ENCODE measurements at regions not wholly inside any gene's neighbourhood (a gene's known extent, or its start where the extent isn't known, plus 50 kb on each side); places are given as distances from the start of the nearest gene placed in this dataset.
"Not testable (repeated sequence)": the region's sequence is repeated elsewhere in the genome, so short reads cannot be mapped to it uniquely, and the experiment has no call there.

DNA sequence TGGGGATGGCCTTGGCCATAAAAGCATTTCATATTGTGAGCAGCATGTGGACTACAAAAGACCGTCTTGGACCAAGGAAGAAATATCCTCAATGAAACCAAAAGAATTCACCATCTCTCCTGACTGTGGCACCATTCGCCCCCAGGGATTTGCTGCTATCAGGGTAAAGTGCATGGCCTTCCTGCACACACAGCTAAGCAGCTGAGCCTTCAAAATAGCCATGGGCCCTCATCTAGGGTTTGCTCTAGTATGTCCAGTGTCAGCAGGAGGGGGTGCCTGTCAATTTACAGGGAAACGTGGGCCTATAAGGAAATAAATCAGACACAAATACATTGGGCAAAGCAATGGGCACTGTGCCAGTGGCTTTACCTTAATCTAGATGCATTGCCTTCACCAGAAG, 296.6 kb upstream of the NBPF12 start:
- intact Hi-C loops (cut with DNase I; ENCODE audit: low total_unique reads); H3K4me3 ChIP-seq; DNase-seq; H3K27me3 ChIP-seq; H3K27ac ChIP-seq; H3K4me1 ChIP-seq; H3K36me3 ChIP-seq; H3K9me3 ChIP-seq: not testable (repeated sequence)

DNA sequence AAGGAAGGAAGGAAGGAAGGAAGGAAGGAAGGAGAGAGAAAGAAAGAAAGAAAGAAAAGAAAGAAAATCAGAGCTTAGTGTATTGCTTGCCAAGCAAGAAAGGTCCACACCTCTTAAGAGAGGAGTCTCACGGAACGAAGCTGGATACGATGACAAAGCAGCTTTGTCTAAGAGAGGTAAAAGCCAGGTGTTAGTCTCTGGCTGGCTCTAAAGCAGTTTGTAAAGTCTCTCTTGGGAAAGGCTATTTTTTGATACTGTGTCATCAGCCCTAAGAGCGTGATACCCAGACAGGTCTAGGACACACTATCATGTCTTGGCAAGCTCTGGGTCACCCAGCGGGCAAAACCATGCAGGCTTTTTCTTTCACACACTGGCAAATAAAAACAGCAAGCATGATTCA, 297.5 kb upstream of the NBPF12 start:
- H3K27me3 ChIP-seq; H3K27ac ChIP-seq; H3K4me1 ChIP-seq; intact Hi-C loops (cut with DNase I; ENCODE audit: low total_unique reads); H3K36me3 ChIP-seq; DNase-seq; H3K9me3 ChIP-seq; H3K4me3 ChIP-seq: not testable (repeated sequence)

DNA sequence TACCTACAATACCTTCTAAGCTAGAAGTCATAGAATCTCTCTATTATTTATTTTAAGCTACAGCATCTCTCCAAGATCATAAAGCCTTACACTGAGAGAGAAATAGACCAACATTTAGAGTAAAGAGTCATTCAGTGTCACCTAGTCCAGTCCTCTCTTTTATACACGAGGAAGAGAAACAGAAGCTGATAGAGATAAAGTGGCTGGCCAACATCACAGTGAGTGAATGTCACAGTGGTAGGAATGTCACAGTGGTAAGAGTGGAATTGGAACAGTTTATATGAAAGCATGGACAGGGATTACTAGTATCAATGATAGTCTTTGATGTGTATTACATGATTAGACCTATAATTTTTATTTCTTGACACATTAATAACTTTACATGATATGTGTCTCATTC, 307.8 kb upstream of the NBPF12 start:
- H3K27me3 ChIP-seq; H3K4me3 ChIP-seq; H3K36me3 ChIP-seq; DNase-seq; H3K9me3 ChIP-seq; H3K4me1 ChIP-seq; intact Hi-C loops (cut with DNase I; ENCODE audit: low total_unique reads); H3K27ac ChIP-seq: not testable (repeated sequence)

DNA sequence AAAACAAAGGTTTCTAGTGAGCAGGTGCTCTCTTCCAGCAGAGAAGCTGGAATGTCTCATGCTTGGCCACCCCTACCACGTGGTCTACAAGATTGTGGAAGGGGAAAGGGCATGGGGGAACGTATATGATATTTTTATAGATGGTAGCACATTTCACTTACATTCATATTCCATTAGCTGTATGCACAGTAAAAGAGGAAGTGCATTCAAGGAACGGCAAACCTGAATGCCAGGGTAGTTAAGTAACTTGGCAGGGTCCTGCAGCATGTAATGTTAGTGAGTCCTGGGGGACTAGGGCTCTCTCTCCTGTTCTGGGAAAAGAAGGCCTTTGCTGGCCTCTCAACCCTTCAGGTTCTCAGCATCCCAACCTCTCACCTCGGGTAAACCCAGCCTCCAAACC, 319.5 kb upstream of the NBPF12 start:
- intact Hi-C loops (cut with DNase I; ENCODE audit: low total_unique reads); H3K4me1 ChIP-seq; H3K36me3 ChIP-seq; H3K27me3 ChIP-seq; H3K9me3 ChIP-seq; H3K27ac ChIP-seq; H3K4me3 ChIP-seq; DNase-seq: not testable (repeated sequence)

DNA sequence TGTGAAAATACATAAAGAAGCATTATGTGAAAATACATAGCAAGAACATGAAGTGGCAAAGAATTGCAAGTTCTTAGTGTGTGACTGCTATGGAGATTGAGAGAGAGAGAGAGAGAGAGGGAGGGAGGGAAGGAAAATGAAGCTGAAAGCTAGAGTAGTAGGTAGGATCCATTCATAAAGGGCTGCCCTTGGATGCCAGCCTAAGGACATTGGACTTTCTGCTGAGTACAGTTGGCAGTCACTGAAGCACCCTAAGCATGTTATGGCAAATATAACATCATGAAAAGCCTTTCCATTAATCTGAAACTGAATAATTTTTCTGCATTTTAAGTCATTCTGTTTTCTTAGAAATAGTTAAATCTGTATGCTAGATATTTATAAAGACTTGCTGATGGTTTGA, 333.4 kb upstream of the NBPF12 start:
- H3K27me3 ChIP-seq; H3K4me1 ChIP-seq; H3K4me3 ChIP-seq; intact Hi-C loops (cut with DNase I; ENCODE audit: low total_unique reads); H3K36me3 ChIP-seq; H3K27ac ChIP-seq; H3K9me3 ChIP-seq; DNase-seq: not testable (repeated sequence)

DNA sequence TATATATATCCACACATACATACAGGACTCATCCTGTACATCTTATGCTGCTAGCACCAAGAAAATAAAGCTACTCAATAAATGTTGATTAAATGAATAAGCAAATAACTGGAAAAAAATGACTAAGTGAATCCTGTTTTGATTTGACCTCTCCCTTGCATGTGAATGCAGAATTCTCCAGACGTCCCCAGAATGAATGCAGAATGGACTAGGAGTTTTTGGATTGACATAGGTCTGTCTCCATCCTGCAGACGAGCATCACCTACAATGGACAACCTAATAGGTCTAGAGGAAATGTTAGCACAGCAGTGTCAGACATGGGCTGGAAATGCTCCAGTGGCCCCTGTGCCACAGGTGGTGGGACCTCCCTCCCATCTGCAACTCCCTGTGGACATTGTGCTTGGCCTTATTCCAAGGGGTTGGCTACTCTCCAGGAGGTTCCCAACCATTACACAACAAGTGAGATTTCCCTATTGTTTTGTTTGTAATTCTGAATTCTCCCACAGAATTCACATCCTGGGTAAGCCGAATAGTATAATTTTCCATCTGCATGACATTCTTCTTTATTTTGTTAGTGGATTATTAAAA, 337.3 kb upstream of the NBPF12 start:
- DNase-seq; intact Hi-C loops (cut with DNase I; ENCODE audit: low total_unique reads): not testable (repeated sequence)

GRCh38 chr1:146599906-146600305, 338.2 kb upstream of the NBPF12 start:
- H3K4me3 ChIP-seq; DNase-seq; intact Hi-C loops (cut with DNase I; ENCODE audit: low total_unique reads); H3K9me3 ChIP-seq; H3K27me3 ChIP-seq; H3K27ac ChIP-seq; H3K36me3 ChIP-seq; H3K4me1 ChIP-seq: not testable (repeated sequence)

More for the DNA sequence above, 337.3 kb upstream of the NBPF12 start:
- H3K27me3 ChIP-seq, H3K4me1 ChIP-seq, H3K9me3 ChIP-seq, H3K4me3 ChIP-seq, H3K27ac ChIP-seq, H3K36me3 ChIP-seq: not testable (repeated sequence)

- H3K4me3 ChIP-seq; H3K27ac ChIP-seq; DNase-seq; H3K4me1 ChIP-seq; H3K36me3 ChIP-seq; H3K9me3 ChIP-seq; H3K27me3 ChIP-seq; intact Hi-C loops (cut with DNase I; ENCODE audit: low total_unique reads): not testable (repeated sequence)
Measured at GRCh38 chr1:146581229-146581628, 352.4 kb upstream of the NOTCH2NLA start.

- H3K27me3 ChIP-seq; H3K36me3 ChIP-seq; H3K4me1 ChIP-seq; H3K9me3 ChIP-seq; DNase-seq; H3K27ac ChIP-seq; intact Hi-C loops (cut with DNase I; ENCODE audit: low total_unique reads); H3K4me3 ChIP-seq: not testable (repeated sequence)
Measured at GRCh38 chr1:146567541-146567940, 338.7 kb upstream of the NOTCH2NLA start.

- H3K4me1 ChIP-seq; H3K27me3 ChIP-seq; H3K36me3 ChIP-seq; intact Hi-C loops (cut with DNase I; ENCODE audit: low total_unique reads); DNase-seq; H3K4me3 ChIP-seq; H3K9me3 ChIP-seq; H3K27ac ChIP-seq: not testable (repeated sequence)
Measured at GRCh38 chr1:146558032-146558431, 329.2 kb upstream of the NOTCH2NLA start.

DNA sequence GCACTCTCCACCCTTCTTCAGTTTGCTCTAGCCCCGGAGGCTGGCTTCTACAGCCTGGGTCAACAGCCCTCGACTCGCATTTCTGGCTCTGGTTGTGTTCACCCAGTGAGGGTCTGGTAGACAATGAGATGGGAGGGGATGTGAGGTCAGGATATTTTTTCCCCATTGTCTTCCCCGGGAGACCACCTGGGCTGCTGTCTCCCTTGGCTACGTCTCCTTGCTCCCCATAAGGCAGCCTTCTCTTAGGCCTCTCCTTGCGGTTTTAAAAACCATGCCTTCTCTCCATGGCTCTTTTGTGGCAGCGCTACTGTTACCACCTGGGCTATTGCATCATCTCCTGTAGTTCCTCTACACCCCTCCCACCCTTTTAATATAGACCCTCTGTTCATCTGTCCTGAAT, 327.6 kb upstream of the NOTCH2NLA start:
- DNase-seq; H3K4me3 ChIP-seq; H3K27me3 ChIP-seq; H3K36me3 ChIP-seq; intact Hi-C loops (cut with DNase I; ENCODE audit: low total_unique reads); H3K9me3 ChIP-seq; H3K27ac ChIP-seq; H3K4me1 ChIP-seq: not testable (repeated sequence)

DNA sequence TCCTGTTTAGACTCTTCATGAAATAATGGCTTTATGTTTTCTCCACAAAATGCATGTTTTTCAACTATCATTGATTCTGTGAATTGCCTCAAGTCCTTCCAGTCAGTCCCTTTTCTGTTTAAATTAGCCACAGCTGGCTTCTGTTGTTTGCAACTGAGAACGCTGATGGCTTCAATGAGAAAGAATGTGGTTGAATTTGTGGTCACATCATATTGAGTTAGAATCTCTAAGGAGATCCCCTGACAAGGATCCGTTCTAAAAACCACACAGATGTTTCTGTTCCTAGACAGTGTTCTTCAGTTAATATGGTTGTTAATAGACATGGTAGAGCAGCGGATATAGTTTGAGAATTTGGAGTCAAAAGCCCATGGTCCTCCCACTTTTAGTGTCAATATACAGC, 323.6 kb upstream of the NOTCH2NLA start:
- H3K36me3 ChIP-seq; H3K4me3 ChIP-seq; H3K27me3 ChIP-seq; DNase-seq; intact Hi-C loops (cut with DNase I; ENCODE audit: low total_unique reads); H3K4me1 ChIP-seq; H3K27ac ChIP-seq; H3K9me3 ChIP-seq: not testable (repeated sequence)

DNA sequence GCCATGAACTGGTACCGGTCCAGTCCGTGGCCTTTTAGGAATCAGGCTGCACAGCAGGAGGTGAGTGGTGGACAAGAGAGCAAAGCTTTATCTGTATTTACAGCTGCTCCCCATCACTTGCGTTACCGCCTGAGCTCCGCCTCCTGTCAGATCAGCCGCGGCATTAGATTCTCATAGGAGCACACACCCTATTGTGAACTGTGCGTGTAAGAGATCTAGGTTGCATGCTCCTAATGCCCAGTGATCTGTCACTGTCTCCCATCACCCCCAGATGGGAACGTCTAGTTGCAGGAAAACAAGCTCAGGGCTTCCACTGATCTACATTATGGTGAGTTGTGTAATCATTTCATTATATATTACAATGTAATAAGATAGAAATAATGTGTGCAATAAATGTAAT, 319.9 kb upstream of the NOTCH2NLA start:
- H3K36me3 ChIP-seq; H3K9me3 ChIP-seq; DNase-seq; intact Hi-C loops (cut with DNase I; ENCODE audit: low total_unique reads); H3K27me3 ChIP-seq; H3K4me1 ChIP-seq; H3K27ac ChIP-seq; H3K4me3 ChIP-seq: not testable (repeated sequence)

DNA sequence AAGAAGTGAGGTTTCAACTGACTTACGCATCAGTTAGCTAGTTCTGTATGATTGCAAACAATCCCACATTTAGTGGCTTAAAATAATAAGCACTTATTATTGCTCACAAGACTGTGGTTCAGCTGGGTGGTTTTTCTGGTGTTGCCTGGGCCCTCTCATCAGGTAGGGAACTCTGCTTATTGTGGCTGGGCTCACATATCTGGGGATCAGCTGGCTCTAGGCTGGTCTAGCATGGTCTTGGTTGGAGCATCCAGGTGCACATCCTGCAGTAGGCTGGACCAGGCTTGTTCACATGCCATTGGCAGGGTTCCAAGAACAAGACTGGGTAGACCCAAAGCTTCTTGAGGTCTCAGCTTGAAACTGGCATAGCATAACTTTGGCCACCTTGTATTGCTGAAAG, 317.4 kb upstream of the NOTCH2NLA start:
- H3K27me3 ChIP-seq; DNase-seq; intact Hi-C loops (cut with DNase I; ENCODE audit: low total_unique reads); H3K4me3 ChIP-seq; H3K27ac ChIP-seq; H3K36me3 ChIP-seq; H3K9me3 ChIP-seq; H3K4me1 ChIP-seq: not testable (repeated sequence)

GRCh38 chr1:146537775-146538373, 309.1 kb upstream of the NOTCH2NLA start:
- H3K4me3 ChIP-seq; H3K4me1 ChIP-seq; H3K36me3 ChIP-seq; H3K9me3 ChIP-seq; intact Hi-C loops (cut with DNase I; ENCODE audit: low total_unique reads); H3K27me3 ChIP-seq; H3K27ac ChIP-seq; DNase-seq: not testable (repeated sequence)
